Coronary artery (tissue), 2 donors: ENCODE measurements at regions not wholly inside any gene's neighbourhood (a gene's known extent, or its start where the extent isn't known, plus 50 kb on each side); places are given as distances from the start of the nearest gene placed in this dataset.

Experiments used
- DNase-seq: peaks from one replicate; pipeline ENCODE4 v3.0.0-alpha.2; 2017; ENCODE audit warnings: low spot score
- H3K27ac ChIP-seq, 2 donors: fragments of 200-600 bp; sonication (generic); one replicate each; pipeline ENCODE4 v1.5.1; 2016 to 2019
- H3K4me3 ChIP-seq: fragments of 200-600 bp; sonication (generic); 2 replicates; pipeline ENCODE4 v1.5.1; 2016; ENCODE audit warnings: mild to moderate bottlenecking, moderate library complexity
- TF ChIP-seq, protein P1 (sequence below): fragments of 200-600 bp; sonication (generic); IDR thresholded peaks from one replicate; pipeline ENCODE4 v1.5.1; 2019; ENCODE audit warnings: antibody characterized with exemption

DNA sequence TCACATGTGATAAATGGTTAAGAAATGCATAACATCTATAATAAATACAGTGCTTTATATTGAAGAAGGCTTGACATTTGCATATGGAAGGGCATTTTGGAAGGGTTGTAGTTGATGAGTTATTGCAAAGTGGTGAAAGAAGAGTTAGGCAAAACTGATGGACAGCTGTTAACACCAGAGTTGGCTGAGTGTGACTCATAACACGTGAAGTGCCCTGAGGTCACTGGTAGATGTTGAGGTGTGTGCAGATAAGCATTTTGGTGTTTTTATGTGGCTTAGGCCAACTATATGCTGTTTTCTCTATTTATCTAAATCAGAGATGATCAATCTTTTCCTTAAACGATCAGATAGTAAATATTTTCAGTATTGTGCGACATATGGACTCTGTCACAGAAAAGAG is 154.3 kb upstream of the KCNH7 start:
- TF ChIP-seq, protein P1, sequence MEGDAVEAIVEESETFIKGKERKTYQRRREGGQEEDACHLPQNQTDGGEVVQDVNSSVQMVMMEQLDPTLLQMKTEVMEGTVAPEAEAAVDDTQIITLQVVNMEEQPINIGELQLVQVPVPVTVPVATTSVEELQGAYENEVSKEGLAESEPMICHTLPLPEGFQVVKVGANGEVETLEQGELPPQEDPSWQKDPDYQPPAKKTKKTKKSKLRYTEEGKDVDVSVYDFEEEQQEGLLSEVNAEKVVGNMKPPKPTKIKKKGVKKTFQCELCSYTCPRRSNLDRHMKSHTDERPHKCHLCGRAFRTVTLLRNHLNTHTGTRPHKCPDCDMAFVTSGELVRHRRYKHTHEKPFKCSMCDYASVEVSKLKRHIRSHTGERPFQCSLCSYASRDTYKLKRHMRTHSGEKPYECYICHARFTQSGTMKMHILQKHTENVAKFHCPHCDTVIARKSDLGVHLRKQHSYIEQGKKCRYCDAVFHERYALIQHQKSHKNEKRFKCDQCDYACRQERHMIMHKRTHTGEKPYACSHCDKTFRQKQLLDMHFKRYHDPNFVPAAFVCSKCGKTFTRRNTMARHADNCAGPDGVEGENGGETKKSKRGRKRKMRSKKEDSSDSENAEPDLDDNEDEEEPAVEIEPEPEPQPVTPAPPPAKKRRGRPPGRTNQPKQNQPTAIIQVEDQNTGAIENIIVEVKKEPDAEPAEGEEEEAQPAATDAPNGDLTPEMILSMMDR: no peak

DNA sequence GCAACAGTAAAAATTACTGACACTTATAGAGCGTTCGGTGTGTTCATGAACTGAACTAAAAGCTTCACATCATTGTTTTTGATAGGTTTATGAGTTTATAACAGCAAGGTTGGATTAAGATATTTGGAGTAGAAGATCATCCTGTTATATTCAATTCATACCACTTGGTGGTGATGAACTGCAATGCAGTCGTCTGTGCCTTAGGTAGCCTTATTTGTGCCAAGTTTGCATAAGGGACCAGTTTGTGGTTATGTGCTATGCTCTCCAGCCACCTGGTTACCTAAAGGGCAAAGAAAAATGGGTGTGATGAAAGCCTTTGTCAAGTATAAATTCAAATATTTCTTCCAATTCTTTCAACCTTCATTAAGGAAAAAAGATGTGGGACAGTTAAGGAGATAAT is 150.9 kb upstream of the KCNH7 start:
- TF ChIP-seq, protein P1: no peak
- H3K4me3 ChIP-seq: no peak overlapping the region
- DNase-seq: no peak
- no peak overlapping the region for H3K27ac ChIP-seq

More for the DNA sequence above, 154.3 kb upstream of the KCNH7 start:
- DNase-seq: no peak
- Histone ChIP-seq H3K27ac (no peak overlapping the region), H3K4me3 (no peak overlapping the region)

DNA sequence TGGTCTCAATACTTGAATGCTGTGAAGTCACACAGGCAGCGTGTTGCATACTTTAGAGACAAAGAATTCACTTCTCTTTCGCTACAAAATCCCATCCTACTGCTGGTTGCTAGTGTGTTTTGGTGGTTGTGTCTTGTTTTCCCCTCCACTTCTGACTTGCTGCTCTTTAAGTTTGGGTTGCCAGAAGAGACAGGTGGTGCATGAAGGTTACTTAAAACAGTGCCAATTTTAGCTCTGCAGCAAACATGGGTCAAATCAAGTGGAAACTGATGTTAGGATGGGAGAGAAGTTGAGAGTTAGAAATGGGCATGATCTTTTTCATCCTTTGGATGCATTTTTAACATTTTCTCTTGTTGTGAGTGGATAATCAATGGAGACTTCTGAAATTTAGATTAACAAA is 136.2 kb upstream of the KCNH7 start:
- TF ChIP-seq, protein P1: no peak
- Histone ChIP-seq H3K4me3 (no peak overlapping the region), H3K27ac (no peak overlapping the region)
- no peak for DNase-seq

DNA sequence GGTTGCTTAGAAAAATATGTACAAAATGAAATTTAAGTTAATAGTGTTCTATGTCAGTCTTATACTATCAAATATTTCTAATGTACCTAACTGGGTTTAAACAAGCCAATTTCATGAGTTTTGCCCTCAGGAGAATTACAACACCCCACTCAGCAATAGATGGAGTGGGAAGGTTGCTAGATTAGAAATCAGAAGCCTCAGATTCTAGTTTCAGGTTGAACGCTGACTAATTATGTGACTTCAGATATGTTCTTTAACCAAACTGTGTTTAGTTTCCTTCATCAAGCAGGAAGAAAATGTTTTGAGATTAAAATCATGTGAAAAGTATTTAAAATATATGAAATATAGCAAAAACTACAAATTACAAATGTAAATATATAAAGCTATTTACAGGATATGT is 133.8 kb upstream of the KCNH7 start:
- no peak overlapping the region for H3K4me3 ChIP-seq
- no peak for DNase-seq
- TF ChIP-seq, protein P1: no peak
- no peak overlapping the region for H3K27ac ChIP-seq

DNA sequence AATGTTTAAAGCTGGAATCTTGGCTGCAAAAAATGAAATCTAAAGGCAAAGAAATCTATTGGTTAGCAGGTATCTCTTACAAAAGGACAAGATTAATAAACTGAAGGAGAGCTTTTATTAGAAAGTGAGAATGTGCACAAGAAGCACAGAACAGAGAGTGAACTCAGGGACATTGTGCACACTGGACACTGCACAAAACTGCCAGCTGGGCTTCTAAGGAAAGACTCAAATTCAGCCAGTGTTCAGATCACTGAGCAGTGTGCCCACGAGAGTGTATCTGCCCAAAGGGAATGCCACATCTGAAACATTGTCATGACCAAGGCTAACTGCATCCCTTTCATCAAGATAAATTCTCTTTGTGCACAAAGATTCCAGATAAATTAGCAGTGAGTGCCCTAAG is 129.7 kb upstream of the KCNH7 start:
- TF ChIP-seq, protein P1: no peak

DNA sequence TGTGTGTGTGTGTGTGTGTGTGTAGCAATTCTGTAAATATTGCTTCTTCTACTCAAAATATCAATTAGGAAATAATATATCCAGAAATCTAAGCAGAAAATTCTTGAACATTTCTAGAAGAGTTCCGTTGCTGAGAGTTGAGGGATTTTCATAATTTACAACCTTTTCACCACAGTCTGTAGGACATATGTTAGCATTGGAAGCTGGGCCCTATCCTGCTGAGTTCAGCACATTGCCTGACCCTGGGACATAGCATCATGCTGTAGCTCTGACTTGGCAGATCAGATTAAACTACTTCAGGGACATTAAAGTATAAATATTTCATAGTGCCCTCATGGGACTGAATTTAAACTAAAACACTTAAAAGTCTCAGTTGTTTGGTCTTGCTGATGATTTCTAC is 129.2 kb upstream of the KCNH7 start:
- Histone ChIP-seq H3K27ac (no peak overlapping the region), H3K4me3 (no peak overlapping the region)
- TF ChIP-seq, protein P1: no peak
- DNase-seq: no peak

More for the DNA sequence above, 129.7 kb upstream of the KCNH7 start:
- no peak for DNase-seq
- no peak overlapping the region for H3K27ac ChIP-seq
- no peak overlapping the region for H3K4me3 ChIP-seq

DNA sequence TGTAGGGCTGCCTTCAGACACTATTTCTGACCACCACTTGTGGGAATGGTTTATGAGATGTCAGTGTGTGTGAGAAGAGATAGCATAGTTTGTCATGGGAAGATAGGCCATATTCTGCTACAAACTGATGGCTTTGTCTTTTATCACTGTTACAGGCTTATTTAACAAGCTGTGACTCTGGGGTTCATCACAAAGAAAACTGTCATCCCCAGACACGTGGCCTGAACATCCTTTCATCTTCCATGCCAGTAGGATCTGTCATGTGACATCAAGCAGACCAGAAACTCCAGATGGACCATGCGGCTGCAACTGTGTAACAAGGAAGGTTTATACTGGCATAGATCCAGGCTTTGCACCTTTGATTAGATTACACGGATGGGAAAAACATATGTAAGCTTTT is 128.6 kb upstream of the KCNH7 start:
- DNase-seq: no peak
- TF ChIP-seq, protein P1: no peak
- Histone ChIP-seq H3K4me3 (no peak overlapping the region), H3K27ac (no peak overlapping the region)
